H1 (cell line): ENCODE measurements at regions not wholly inside any gene's neighbourhood (a gene's known extent, or its start where the extent isn't known, plus 50 kb on each side); places are given as distances from the start of the nearest gene placed in this dataset.
A peak's percentile ranks its signal among the peaks of the same experiment; 100 is the strongest.

Source experiments
- CTCF ChIA-PET: fragments of 300-600 bp; sonication (Branson Sonifier 250); formaldehyde crosslinking; loops from one replicate; lab custom pipeline; 2021; ENCODE audit not compliant: partially characterized antibody; lab: Charles Lee
- POLR2A ChIA-PET: fragments of 300-600 bp; sonication (Branson Sonifier 250); formaldehyde crosslinking; loops from one replicate; lab custom pipeline; 2021; ENCODE audit warnings: inconsistent platforms; ENCODE audit not compliant: partially characterized antibody; lab: Charles Lee
- DNase-seq, 2 experiments: peaks; one replicate each; pipeline versions ENCODE4 v3.0.0 to v3.0.0-alpha.2; 2010 to 2022; ENCODE audit warnings: low spot score in 2 of 2, low read depth in 1 of 2, mixed read lengths in 1 of 2
- FAIRE-seq: peaks from 2 replicates; lab custom pipeline; 2011; peaks lifted over from hg19 to GRCh38; lab: Jason Lieb, UNC
- H2AFZ ChIP-seq: 2 replicates; pipeline ENCODE4 v1.8.1; 2012; ENCODE audit warnings: low read length, inconsistent platforms
- H2AK5ac ChIP-seq: 2 replicates; pipeline ENCODE4 v1.6.1; 2013; ENCODE audit warnings: low read depth, low read length
- H2BK120ac ChIP-seq: replicated peaks from 2 replicates; pipeline ENCODE3; 2013; ENCODE audit warnings: low read depth, low read length, inconsistent platforms
- H2BK12ac ChIP-seq: 2 replicates; pipeline ENCODE4 v1.6.1; 2013; ENCODE audit warnings: low read depth, low read length
- H2BK15ac ChIP-seq: 2 replicates; pipeline ENCODE4 v1.6.1; 2013; ENCODE audit warnings: low read length
- H2BK20ac ChIP-seq: 2 replicates; pipeline ENCODE4 v1.6.1; 2013; ENCODE audit warnings: low read length
- H2BK5ac ChIP-seq: 2 replicates; pipeline ENCODE4 v1.6.1; 2013; ENCODE audit warnings: low read depth, low read length
- H3K14ac ChIP-seq: 2 replicates; pipeline ENCODE4 v1.6.1; 2013; ENCODE audit warnings: inconsistent platforms; ENCODE audit not compliant: insufficient read length
- H3K18ac ChIP-seq: 2 replicates; pipeline ENCODE4 v1.6.1; 2013; ENCODE audit warnings: low read length; ENCODE audit errors: extremely low read depth
- H3K23ac ChIP-seq: 2 replicates; pipeline ENCODE4 v1.6.1; 2013; ENCODE audit warnings: inconsistent platforms; ENCODE audit not compliant: insufficient read length
- H3K23me2 ChIP-seq: 2 replicates; pipeline ENCODE4 v1.6.1; 2013; ENCODE audit warnings: low read depth, low read length
- H3K27ac ChIP-seq: 2 replicates; pipeline ENCODE4 v1.6.1; 2011; ENCODE audit warnings: low read depth, low read length, inconsistent platforms
- H3K27me3 ChIP-seq, 4 experiments: replicated peaks in 1 of 4; 1 replicate in 1 of 4; 2 replicates in 3 of 4; pipeline versions ENCODE4 v1.6.1 to v1.8.1; 2011 to 2013; ENCODE audit warnings: low read length in 3 of 4, mild to moderate bottlenecking in 3 of 4, inconsistent platforms in 2 of 4, mixed read lengths in 2 of 4, moderate library complexity in 1 of 4; ENCODE audit not compliant: control insufficient read depth in 3 of 4, insufficient read depth in 3 of 4; ENCODE audit errors: extremely low read depth in 1 of 4
- H3K36me3 ChIP-seq, 4 experiments: 2 replicates each; pipeline versions ENCODE4 v1.6.1 to v1.8.1; 2011 to 2013; ENCODE audit warnings: mild to moderate bottlenecking in 4 of 4, low read length in 3 of 4, moderate library complexity in 2 of 4, control low read depth in 1 of 4, inconsistent platforms in 1 of 4; ENCODE audit not compliant: insufficient read depth in 4 of 4, control insufficient read depth in 2 of 4
- H3K4ac ChIP-seq: replicated peaks from 2 replicates; pipeline ENCODE3; 2013; ENCODE audit warnings: low read length, low read depth, mixed read lengths, inconsistent platforms; ENCODE audit not compliant: insufficient read length
- H3K4me1 ChIP-seq, 4 experiments: replicated peaks in 1 of 4; 1 replicate in 1 of 4; 2 replicates in 3 of 4; pipeline versions ENCODE4 v1.6.1 to v1.8.1; 2011 to 2013; ENCODE audit warnings: low read length in 3 of 4, inconsistent platforms in 2 of 4, mixed read lengths in 1 of 4; ENCODE audit not compliant: insufficient read depth in 4 of 4, control insufficient read depth in 3 of 4
- H3K4me2 ChIP-seq, 2 experiments: 2 replicates each; pipeline versions ENCODE4 v1.6.1 to v1.8.1; 2011 to 2013; ENCODE audit warnings: low read depth in 2 of 2, low read length in 2 of 2, control low read depth in 1 of 2, inconsistent platforms in 1 of 2, mild to moderate bottlenecking in 1 of 2; ENCODE audit not compliant: insufficient read depth in 1 of 2
- H3K4me3 ChIP-seq, 4 experiments: fragments of 200-600, 300-600 bp in 1 of 4; sonication (generic), shearing (Covaris generic), sonication (Bioruptor Twin) in 1 of 4; 2 replicates each; pipeline versions ENCODE4 v1.5.1 to v1.8.1; 2011 to 2016; ENCODE audit warnings: low read length in 4 of 4, low read depth in 3 of 4, control low read depth in 2 of 4, inconsistent platforms in 2 of 4, mild to moderate bottlenecking in 2 of 4, mixed read lengths in 1 of 4, moderate library complexity in 1 of 4; ENCODE audit not compliant: insufficient read depth in 2 of 4; ENCODE audit errors: extremely low read depth in 1 of 4
- H3K56ac ChIP-seq: replicated peaks from 2 replicates; pipeline ENCODE3; 2013; ENCODE audit warnings: low read depth, mild to moderate bottlenecking, mixed read lengths, low read length, inconsistent platforms; ENCODE audit not compliant: insufficient read length
- H3K79me1 ChIP-seq: 2 replicates; pipeline ENCODE4 v1.6.1; 2013; ENCODE audit warnings: low read depth, low read length, control low read depth
- H3K79me2 ChIP-seq, 2 experiments: 2 replicates each; pipeline versions ENCODE4 v1.6.1 to v1.8.1; 2012 to 2013; ENCODE audit warnings: low read length in 2 of 2, mild to moderate bottlenecking in 2 of 2, inconsistent platforms in 1 of 2; ENCODE audit not compliant: insufficient read depth in 2 of 2, control insufficient read depth in 1 of 2
- H3K9ac ChIP-seq, 4 experiments: replicated peaks in 1 of 4; 1 replicate in 1 of 4; 2 replicates in 3 of 4; pipeline versions ENCODE4 v1.6.1 to v1.8.1; 2011 to 2013; ENCODE audit warnings: low read depth in 3 of 4, low read length in 3 of 4, control low read depth in 2 of 4, mild to moderate bottlenecking in 2 of 4, moderate library complexity in 2 of 4, inconsistent platforms in 1 of 4; ENCODE audit errors: extremely low read depth in 1 of 4
- H3K9me3 ChIP-seq, 2 experiments: 2 replicates each; pipeline versions ENCODE4 v1.6.1 to v1.8.1; 2012 to 2013; ENCODE audit warnings: mild to moderate bottlenecking in 2 of 2, moderate library complexity in 2 of 2, control low read depth in 1 of 2, inconsistent platforms in 1 of 2, low read depth in 1 of 2, low read length in 1 of 2, mixed read lengths in 1 of 2; ENCODE audit not compliant: insufficient read depth in 2 of 2
- H4K20me1 ChIP-seq, 2 experiments: replicated peaks in 1 of 2; 2 replicates each; pipeline versions ENCODE3 to v1.8.1; 2011 to 2013; ENCODE audit warnings: inconsistent platforms in 2 of 2, low read length in 2 of 2, mild to moderate bottlenecking in 1 of 2; ENCODE audit not compliant: insufficient read depth in 2 of 2, control insufficient read depth in 1 of 2
- H4K5ac ChIP-seq: 2 replicates; pipeline ENCODE4 v1.6.1; 2013; ENCODE audit warnings: low read length, low read depth, mixed read lengths, inconsistent platforms; ENCODE audit not compliant: insufficient read length
- H4K8ac ChIP-seq: 2 replicates; pipeline ENCODE4 v1.8.0; 2013; ENCODE audit warnings: mild to moderate bottlenecking, moderate library complexity, low read length, inconsistent platforms; ENCODE audit not compliant: insufficient read depth; ENCODE audit errors: extremely low read depth
- H4K91ac ChIP-seq: replicated peaks from 2 replicates; pipeline ENCODE3; 2013; ENCODE audit warnings: low read length, mixed read lengths, inconsistent platforms; ENCODE audit not compliant: insufficient read length
- ASH2L ChIP-seq: fragments of 200-600, 300-600 bp; sonication (generic); IDR thresholded peaks from one replicate; pipeline ENCODE4 v1.7.1; 2017; ENCODE audit warnings: low read length
- ATF3 ChIP-seq: IDR thresholded peaks from 2 replicates; pipeline ENCODE4 v1.6.1; 2011; ENCODE audit warnings: low read depth, mild to moderate bottlenecking, low read length; ENCODE audit not compliant: insufficient read depth
- CBX5 ChIP-seq: fragments of 300-800, 300-1000 bp; sonication (generic); IDR thresholded peaks from 2 replicates; pipeline ENCODE4 v1.7.1; 2016; ENCODE audit warnings: antibody characterized with exemption, low read length, low read depth
- CHD1 ChIP-seq: IDR thresholded peaks from 2 replicates; pipeline ENCODE4 v1.6.1; 2012; ENCODE audit warnings: low read depth, low read length, improper control_type of control experiment
- GTF2F1 ChIP-seq: IDR thresholded peaks from 2 replicates; pipeline ENCODE4 v1.6.1; 2012; ENCODE audit warnings: low read depth, low read length, improper control_type of control experiment, borderline replicate concordance
- JUN ChIP-seq: IDR thresholded peaks from 2 replicates; pipeline ENCODE4 v1.6.1; 2011; ENCODE audit warnings: low read depth, mild to moderate bottlenecking, improper control_type of control experiment, low read length
- KDM4A ChIP-seq: IDR thresholded peaks from one replicate; pipeline ENCODE4 v1.7.1; 2012; ENCODE audit warnings: low read depth, mild to moderate bottlenecking, moderate library complexity, low read length, inconsistent platforms; ENCODE audit not compliant: severe bottlenecking
- MAX ChIP-seq: IDR thresholded peaks from 2 replicates; pipeline ENCODE4 v1.6.1; 2012; ENCODE audit warnings: inconsistent platforms
- NRF1 ChIP-seq: IDR thresholded peaks from 2 replicates; pipeline ENCODE4 v1.6.1; 2011; ENCODE audit warnings: mild to moderate bottlenecking, low read depth, low read length, improper control_type of control experiment
- PHF8 ChIP-seq: fragments of 200-600 bp; sonication (generic); conservative IDR thresholded peaks from 2 replicates; pipeline ENCODE4 v1.7.1; 2012; ENCODE audit warnings: low read depth, mild to moderate bottlenecking, inconsistent platforms, low read length, moderate library complexity
- POLR2A ChIP-seq, 2 experiments: IDR thresholded peaks; 1 replicate in 1 of 2; 2 replicates in 1 of 2; pipeline ENCODE4 v1.6.1; 2011; ENCODE audit warnings: low read depth in 2 of 2, low read length in 2 of 2, mild to moderate bottlenecking in 2 of 2; ENCODE audit errors: control extremely low read depth in 1 of 2
- POLR2AphosphoS5 ChIP-seq: IDR thresholded peaks from 2 replicates; pipeline ENCODE4 v1.6.1; 2011; ENCODE audit warnings: low read depth, low read length
- YY1 ChIP-seq: IDR thresholded peaks from 2 replicates; pipeline ENCODE4 v1.6.1; 2011; ENCODE audit warnings: low read depth, mild to moderate bottlenecking, low read length
- WGBS, 2 experiments: shearing (Covaris generic) in 1 of 2; methylation state at CpG; one replicate each; pipeline versions ENCODE4 v1.1.6 to v1.1.7; 2013 to 2015; ENCODE audit warnings: low lambda C conversion rate in 2 of 2, mixed read lengths in 2 of 2, inconsistent platforms in 1 of 2, low coverage in 1 of 2, missing lambda C conversion rate in 1 of 2; ENCODE audit not compliant: insufficient replicate concordance in 2 of 2, insufficient coverage in 1 of 2, insufficient read length in 1 of 2; ENCODE audit errors: extremely low coverage in 1 of 2, missing lambda C conversion rate in 1 of 2; 5-methylcytosine and 5-hydroxymethylcytosine counted together

DNA sequence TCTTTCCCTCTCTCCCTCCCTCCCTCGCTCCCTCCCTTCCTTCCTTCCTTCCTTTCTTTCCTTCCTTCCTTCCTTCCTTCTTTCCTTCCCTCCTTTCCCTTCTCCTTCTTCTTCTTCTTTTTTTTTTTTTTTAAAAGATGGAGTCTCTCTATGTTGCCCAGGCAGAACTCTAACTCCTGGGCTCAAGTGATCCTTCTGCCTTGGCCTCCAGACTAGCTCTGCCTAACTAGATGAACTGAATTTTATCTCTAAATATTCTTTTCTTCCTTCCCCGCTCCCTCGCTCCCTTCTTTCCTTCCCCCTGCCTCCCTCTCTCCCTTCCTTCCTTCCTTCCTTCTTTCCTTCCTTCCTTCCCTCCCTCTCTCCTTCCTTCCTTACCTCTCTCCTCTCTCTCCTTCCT lies 170.5 kb upstream of the LHX5 start:
- POLR2A ChIA-PET, result no interaction called here
- Histone ChIP-seq H4K91ac (no peak overlapping the region), H2BK20ac (no peak overlapping the region), H2BK15ac (no peak overlapping the region), H3K79me1 (no peaks in the 10 kb centered on the region), H3K4me3 (no peak overlapping the region), H2BK120ac (no peak overlapping the region), H4K20me1 (no peaks in the 10 kb centered on the region), H3K36me3 (no peaks in the 10 kb centered on the region; a peak in 2 of 8 replicates), H3K4ac (no peak overlapping the region), H4K5ac (no peak overlapping the region), H3K14ac (no peak overlapping the region), H3K79me2 (no peaks in the 10 kb centered on the region), H3K56ac (no peak overlapping the region), H3K9me3 (no peaks in the 10 kb centered on the region), H3K23ac (no peak overlapping the region), H3K27me3 (peaks cover 0 to 4% (median 0%) of the 10 kb centered on the region in 4 experiments; a peak in 3 of 7 replicates), H3K9ac (no peak overlapping the region), H2AFZ (no peak overlapping the region), H2BK5ac (no peak overlapping the region), H2AK5ac (no peak overlapping the region), H2BK12ac (0 out of 2 replicates have a peak overlapping the region, but pooled peaks have one; percentile 84), H3K4me1 (peaks cover 0 to 9% (median 0%) of the 10 kb centered on the region in 4 experiments; a peak in 4 of 7 replicates), H3K18ac (no peak overlapping the region), H3K27ac (no peak overlapping the region), H4K8ac (no peak overlapping the region), H3K4me2 (no peak overlapping the region), H3K23me2 (peaks cover 2% of the 10 kb centered on the region; the same call in 1 of the 2 replicates)
- FAIRE-seq (no peak), DNase-seq (no peak)
- CTCF ChIA-PET, result interaction anchor here (1.0 to 2.2 kb wide), 2 partner anchors 180 to 217 kb away, joined by 3 to 9 read pairs; no protein-coding TSS in a partner anchor
- no peak for TF ChIP-seq PHF8
- TF ChIP-seq GTF2F1, result no peak
- TF ChIP-seq YY1, result no peak
- TF ChIP-seq ATF3, result no peak
- TF ChIP-seq ASH2L, result no peak
- TF ChIP-seq POLR2A (IDR thresholded peaks at IDR 0.05; ENCODE audit: control extremely low read depth in 1 of 2, low read depth in 2 of 2, low read length in 2 of 2), result no peak
- TF ChIP-seq JUN, result no peak
- TF ChIP-seq MAX, result no peak
- no peak for TF ChIP-seq KDM4A
- TF ChIP-seq CBX5, result no peak
- TF ChIP-seq CHD1, result no peak
- no peak for TF ChIP-seq POLR2AphosphoS5
- TF ChIP-seq NRF1, result no peak
- 50 to 73% methylated on average over 1 to 2 of the region's 3 CpGs for WGBS, 2 experiments
